NCI-H345 treated with DMSO at 0.1 percent for 48 hours (cell line): ENCODE measurements at regions not wholly inside any gene's neighbourhood (a gene's known extent, or its start where the extent isn't known, plus 50 kb on each side); places are given as distances from the start of the nearest gene placed in this dataset.
"Not testable (repeated sequence)": the region's sequence is repeated elsewhere in the genome, so short reads cannot be mapped to it uniquely, and the experiment has no call there.

Source experiments
- DNase-seq: peaks from one replicate; lab custom pipeline; 2025; ENCODE audit not compliant: unreplicated experiment; lab: John Stamatoyannopoulos, UW

- no peak for DNase-seq
Observed at GRCh38 chr10:64103750-64104470, 582.7 kb downstream of the REEP3 start.

- no peak for DNase-seq
Observed at GRCh38 chr10:64109926-64110495, 588.8 kb downstream of the REEP3 start.

- DNase-seq = no peak
Observed at GRCh38 chr10:64112701-64113355, 591.6 kb downstream of the REEP3 start.

GRCh38 chr10:64113375-64113774, 592.2 kb downstream of the REEP3 start:
- no peak for DNase-seq

- no peak for DNase-seq
Observed at GRCh38 chr10:64113792-64114191, 592.6 kb downstream of the REEP3 start.

GRCh38 chr10:64115471-64115870, 594.3 kb downstream of the REEP3 start:
- no peak for DNase-seq

GRCh38 chr10:64115908-64116643, 594.9 kb downstream of the REEP3 start:
- no peak for DNase-seq

GRCh38 chr10:64116707-64117106, 595.5 kb downstream of the REEP3 start:
- DNase-seq = no peak

- DNase-seq = no peak
Observed at GRCh38 chr10:64118736-64119135, 597.5 kb downstream of the REEP3 start.

GRCh38 chr10:64120301-64120980, 599.2 kb downstream of the REEP3 start:
- DNase-seq = not testable (repeated sequence)

GRCh38 chr10:64130152-64130551, 609.0 kb downstream of the REEP3 start:
- no peak for DNase-seq

GRCh38 chr10:64134676-64135075, 613.5 kb downstream of the REEP3 start:
- DNase-seq = no peak

GRCh38 chr10:64142395-64142794, 621.2 kb downstream of the REEP3 start:
- DNase-seq = no peak

GRCh38 chr10:64148607-64149006, 627.4 kb downstream of the REEP3 start:
- no peak for DNase-seq

GRCh38 chr10:64156166-64156565, 635.0 kb downstream of the REEP3 start:
- DNase-seq = no peak

GRCh38 chr10:64158551-64158950, 637.4 kb downstream of the REEP3 start:
- DNase-seq = no peak

GRCh38 chr10:64159910-64160872, 639.0 kb downstream of the REEP3 start:
- DNase-seq = no peak

- DNase-seq = no peak
Observed at GRCh38 chr10:64170791-64171190, 649.6 kb downstream of the REEP3 start.

- no peak for DNase-seq
Observed at GRCh38 chr10:64173826-64174225, 652.6 kb downstream of the REEP3 start.

- DNase-seq = no peak
Observed at GRCh38 chr10:64174666-64175255, 653.6 kb downstream of the REEP3 start.
